ENCODE measurements at regions not wholly inside any gene's neighbourhood (a gene's known extent, or its start where the extent isn't known, plus 50 kb on each side); places are given as distances from the start of the nearest gene placed in this dataset.

GRCh38 chr5:135153259-135153658 lies 119.2 kb upstream of the PITX1 start:
- TF ChIP-seq JUNB (IDR thresholded peaks at IDR 0.05) (no peak), EHF (CRISPR knock-in tag; IDR thresholded peaks at IDR 0.05) (no peak), CBX8 (IDR thresholded peaks at IDR 0.05) (no peak), CTCF (IDR thresholded peaks at IDR 0.05) (no peak)

Data from A549 (cell line).